Kasumi-1 (cell line): ENCODE measurements at regions not wholly inside any gene's neighbourhood (a gene's known extent, or its start where the extent isn't known, plus 50 kb on each side); places are given as distances from the start of the nearest gene placed in this dataset.
A peak's percentile ranks its signal among the peaks of the same experiment; 100 is the strongest.
"Not testable (repeated sequence)": the region's sequence is repeated elsewhere in the genome, so short reads cannot be mapped to it uniquely, and the experiment has no call there.

Experiments
- DNase-seq, 2 experiments: peaks; one replicate each; lab custom pipeline; 2025; lab: John Stamatoyannopoulos, UW

- DNase-seq: no peak
Observed at GRCh38 chr21:20779321-20779720, 218.9 kb upstream of the NCAM2 start.

GRCh38 chr21:20783611-20784010 lies 214.6 kb upstream of the NCAM2 start:
- no peak for DNase-seq

GRCh38 chr21:20789729-20790500 lies 208.3 kb upstream of the NCAM2 start:
- no peak for DNase-seq

- no peak for DNase-seq
Observed at GRCh38 chr21:20800106-20800505, 198.1 kb upstream of the NCAM2 start.

GRCh38 chr21:20802201-20802600 lies 196.0 kb upstream of the NCAM2 start:
- DNase-seq: no peak

- DNase-seq: no peak
Observed at GRCh38 chr21:20802631-20803260, 195.5 kb upstream of the NCAM2 start.

- no peak for DNase-seq
Observed at GRCh38 chr21:20811702-20812101, 186.5 kb upstream of the NCAM2 start.

- no peak for DNase-seq
Observed at GRCh38 chr21:20814090-20814489, 184.1 kb upstream of the NCAM2 start.

GRCh38 chr21:20822666-20823065 lies 175.5 kb upstream of the NCAM2 start:
- no peak for DNase-seq

GRCh38 chr21:20852866-20853265 lies 145.3 kb upstream of the NCAM2 start:
- DNase-seq: no peak

- DNase-seq: no peak
Observed at GRCh38 chr21:20856926-20857325, 141.3 kb upstream of the NCAM2 start.

GRCh38 chr21:20874202-20874601 lies 124.0 kb upstream of the NCAM2 start:
- DNase-seq: no peak

- DNase-seq: no peak
Observed at GRCh38 chr21:20875742-20876141, 122.5 kb upstream of the NCAM2 start.

GRCh38 chr21:20877976-20878375 lies 120.2 kb upstream of the NCAM2 start:
- DNase-seq: no peak

- DNase-seq: peak; percentile 66 to 69
Observed at GRCh38 chr21:20882462-20883407, 115.5 kb upstream of the NCAM2 start.

- no peak for DNase-seq
Observed at GRCh38 chr21:20883408-20883800, 114.8 kb upstream of the NCAM2 start.

- no peak for DNase-seq
Observed at GRCh38 chr21:20902511-20902910, 95.7 kb upstream of the NCAM2 start.

GRCh38 chr21:20902998-20903397 lies 95.2 kb upstream of the NCAM2 start:
- no peak for DNase-seq

- DNase-seq: not testable (repeated sequence)
Observed at GRCh38 chr21:20927555-20927954, 70.7 kb upstream of the NCAM2 start.

- DNase-seq: no peak
Observed at GRCh38 chr21:20942523-20942922, 55.7 kb upstream of the NCAM2 start.

- DNase-seq: no peak
Observed at GRCh38 chr21:20943561-20943997, 54.6 kb upstream of the NCAM2 start.

- DNase-seq: no peak
Observed at GRCh38 chr21:20944139-20944538, 54.1 kb upstream of the NCAM2 start.

GRCh38 chr21:20946701-20947100 lies 51.5 kb upstream of the NCAM2 start:
- no peak for DNase-seq
